ENCODE measurements at regions not wholly inside any gene's neighbourhood (a gene's known extent, or its start where the extent isn't known, plus 50 kb on each side); places are given as distances from the start of the nearest gene placed in this dataset.

DNA sequence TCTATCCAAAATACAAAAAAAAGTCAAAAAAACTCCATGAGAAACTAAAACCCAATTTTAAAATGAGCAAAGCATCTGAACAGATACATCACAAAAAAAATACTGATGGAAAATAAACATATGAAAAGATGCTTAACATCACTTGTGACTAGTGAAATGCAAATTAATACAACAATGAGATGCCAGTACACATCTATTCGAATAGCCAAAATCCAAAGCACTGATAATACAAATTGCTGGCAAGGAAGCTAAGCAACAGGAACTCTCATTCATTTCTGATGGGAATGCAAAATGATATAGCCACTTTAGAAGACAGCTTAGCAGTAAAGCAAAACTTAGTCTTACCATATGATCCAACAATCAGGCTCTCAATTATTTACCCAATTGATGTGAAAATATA lies 190.2 kb upstream of the FN1 start:
- TF ChIP-seq CTCF (IDR thresholded peaks at IDR 0.05) (no peak), POLR2A (IDR thresholded peaks at IDR 0.05) (no peak)

Data from right lobe of liver (tissue), 4 donors.